ENCODE measurements at regions not wholly inside any gene's neighbourhood (a gene's known extent, or its start where the extent isn't known, plus 50 kb on each side); places are given as distances from the start of the nearest gene placed in this dataset.

- TF ChIP-seq CTCF (IDR thresholded peaks at IDR 0.05): no peak
- no peak for TF ChIP-seq EZH2phosphoT487 (IDR thresholded peaks at IDR 0.05)
- no peak for TF ChIP-seq EZH2 (IDR thresholded peaks at IDR 0.05)
Measured at GRCh38 chr3:166697495-166697894, 682.6 kb downstream of the ZBBX start.
